Neural cell (in vitro differentiated cells): ENCODE measurements at regions not wholly inside any gene's neighbourhood (a gene's known extent, or its start where the extent isn't known, plus 50 kb on each side); places are given as distances from the start of the nearest gene placed in this dataset.

Source experiments
- CTCF ChIP-seq: fragments of 450-650 bp; IDR thresholded peaks from 2 replicates; pipeline ENCODE4 v1.5.1; 2014; ENCODE audit warnings: antibody characterized with exemption, mild to moderate bottlenecking, moderate library complexity; ENCODE audit not compliant: poor library complexity, severe bottlenecking
- EP300 ChIP-seq: fragments of 450-650 bp; conservative IDR thresholded peaks from 2 replicates; pipeline ENCODE4 v1.6.1; 2014; ENCODE audit warnings: antibody characterized with exemption, mild to moderate bottlenecking, moderate library complexity; ENCODE audit not compliant: poor library complexity, severe bottlenecking
- EZH2 ChIP-seq: fragments of 200-600, 300-800 bp; shearing (Covaris generic), sonication (generic); IDR thresholded peaks from 2 replicates; pipeline ENCODE4 v1.6.1; 2014; ENCODE audit warnings: antibody characterized with exemption, low read length, borderline replicate concordance, mild to moderate bottlenecking; ENCODE audit not compliant: insufficient read depth, poor library complexity, severe bottlenecking
- MXI1 ChIP-seq: fragments of 450-650 bp; conservative IDR thresholded peaks from 2 replicates; pipeline ENCODE4 v1.6.1; 2014; ENCODE audit warnings: antibody characterized with exemption, mild to moderate bottlenecking; ENCODE audit not compliant: poor library complexity, severe bottlenecking
- POLR2AphosphoS5 ChIP-seq: IDR thresholded peaks from 2 replicates; pipeline ENCODE4 v1.6.1; 2012
- RAD21 ChIP-seq: fragments of 450-650 bp; conservative IDR thresholded peaks from 2 replicates; pipeline ENCODE4 v1.6.1; 2014; ENCODE audit warnings: antibody characterized with exemption, mild to moderate bottlenecking, moderate library complexity
- REST ChIP-seq: IDR thresholded peaks from 2 replicates; pipeline ENCODE4 v1.6.1; 2012; ENCODE audit warnings: borderline replicate concordance
- SMC3 ChIP-seq: fragments of 450-650 bp; conservative IDR thresholded peaks from 2 replicates; pipeline ENCODE4 v1.6.1; 2014; ENCODE audit warnings: antibody characterized with exemption, mild to moderate bottlenecking, moderate library complexity; ENCODE audit not compliant: poor library complexity
- TAF1 ChIP-seq: IDR thresholded peaks from 2 replicates; pipeline ENCODE4 v1.6.1; 2012; ENCODE audit warnings: low read depth

- TF ChIP-seq CTCF: no peak
- TF ChIP-seq POLR2AphosphoS5: no peak
- no peak for TF ChIP-seq EZH2
- no peak for TF ChIP-seq EP300
- no peak for TF ChIP-seq TAF1
- no peak for TF ChIP-seq MXI1
- TF ChIP-seq RAD21: no peak
- TF ChIP-seq REST: no peak
- no peak for TF ChIP-seq SMC3
These were observed 136.3 kb upstream of the PRDM1 start for GRCh38 chr6:105949869-105950268.
